NCI-H524 treated with DMSO at 0.1 percent for 48 hours (cell line): ENCODE measurements at regions not wholly inside any gene's neighbourhood (a gene's known extent, or its start where the extent isn't known, plus 50 kb on each side); places are given as distances from the start of the nearest gene placed in this dataset.
"Not testable (repeated sequence)": the region's sequence is repeated elsewhere in the genome, so short reads cannot be mapped to it uniquely, and the experiment has no call there.

ENCODE experiments used
- DNase-seq: peaks from one replicate; lab custom pipeline; 2025; lab: John Stamatoyannopoulos, UW

GRCh38 chr2:35440308-35440707, 915.3 kb upstream of the CRIM1 start:
- DNase-seq = not testable (repeated sequence)

- not testable (repeated sequence) for DNase-seq
Observed at GRCh38 chr2:35436893-35437292, 918.7 kb upstream of the CRIM1 start.

GRCh38 chr2:35428548-35428947, 927.0 kb upstream of the CRIM1 start:
- no peak for DNase-seq

GRCh38 chr2:35421485-35421884, 934.1 kb upstream of the CRIM1 start:
- DNase-seq = no peak

- no peak for DNase-seq
Observed at GRCh38 chr2:35417293-35417692, 938.3 kb upstream of the CRIM1 start.

- no peak for DNase-seq
Observed at GRCh38 chr2:35416391-35417140, 939.0 kb upstream of the CRIM1 start.

GRCh38 chr2:35415942-35416341, 939.6 kb upstream of the CRIM1 start:
- DNase-seq = no peak

GRCh38 chr2:35415282-35415681, 940.3 kb upstream of the CRIM1 start:
- DNase-seq = no peak

- DNase-seq = no peak
Observed at GRCh38 chr2:35410431-35411061, 945.0 kb upstream of the CRIM1 start.

- no peak for DNase-seq
Observed at GRCh38 chr2:35409762-35410161, 945.8 kb upstream of the CRIM1 start.

GRCh38 chr2:35408320-35408719, 947.3 kb upstream of the CRIM1 start:
- DNase-seq = no peak

- DNase-seq = no peak
Observed at GRCh38 chr2:35391736-35392442, 963.7 kb upstream of the CRIM1 start.

- DNase-seq = no peak
Observed at GRCh38 chr2:35378791-35379190, 976.8 kb upstream of the CRIM1 start.

- DNase-seq = no peak
Observed at GRCh38 chr2:35374845-35375244, 980.7 kb upstream of the CRIM1 start.

GRCh38 chr2:35365859-35366258, 989.7 kb upstream of the CRIM1 start:
- DNase-seq = no peak

- DNase-seq = no peak
Observed at GRCh38 chr2:35356332-35356731, 999.2 kb upstream of the CRIM1 start.

GRCh38 chr2:35355056-35355455, 1000.5 kb upstream of the CRIM1 start:
- DNase-seq = no peak

GRCh38 chr2:35347561-35347960, 1008.0 kb upstream of the CRIM1 start:
- no peak for DNase-seq

GRCh38 chr2:35343135-35343534, 1012.4 kb upstream of the CRIM1 start:
- DNase-seq = no peak

- DNase-seq = no peak
Observed at GRCh38 chr2:35339211-35339610, 1016.4 kb upstream of the CRIM1 start.

GRCh38 chr2:35337922-35338321, 1017.7 kb upstream of the CRIM1 start:
- no peak for DNase-seq

- DNase-seq = no peak
Observed at GRCh38 chr2:35314049-35314448, 1041.5 kb upstream of the CRIM1 start.

- no peak for DNase-seq
Observed at GRCh38 chr2:35301369-35301768, 1054.2 kb upstream of the CRIM1 start.
